Occipital lobe (tissue), 1 donor: ENCODE measurements at regions not wholly inside any gene's neighbourhood (a gene's known extent, or its start where the extent isn't known, plus 50 kb on each side); places are given as distances from the start of the nearest gene placed in this dataset.

Experiments
- DNase-seq: peaks from one replicate; lab custom pipeline; 2025; lab: John Stamatoyannopoulos, UW

GRCh38 chr1:38231941-38232340 lies 185.3 kb upstream of the POU3F1 start:
- no peak for DNase-seq

- no peak for DNase-seq
Measured at GRCh38 chr1:38228718-38229117, 182.1 kb upstream of the POU3F1 start.

- DNase-seq, result no peak
Measured at GRCh38 chr1:38225745-38226144, 179.2 kb upstream of the POU3F1 start.

GRCh38 chr1:38223391-38223790 lies 176.8 kb upstream of the POU3F1 start:
- DNase-seq, result no peak

GRCh38 chr1:38222891-38223290 lies 176.3 kb upstream of the POU3F1 start:
- no peak for DNase-seq

GRCh38 chr1:38221006-38221649 lies 174.5 kb upstream of the POU3F1 start:
- DNase-seq, result no peak

- no peak for DNase-seq
Measured at GRCh38 chr1:38217316-38217715, 170.7 kb upstream of the POU3F1 start.

- no peak for DNase-seq
Measured at GRCh38 chr1:38213646-38214434, 167.2 kb upstream of the POU3F1 start.

- DNase-seq, result no peak
Measured at GRCh38 chr1:38210895-38211177, 164.2 kb upstream of the POU3F1 start.

GRCh38 chr1:38210021-38210894 lies 163.7 kb upstream of the POU3F1 start:
- DNase-seq, result no peak

- DNase-seq, result no peak
Measured at GRCh38 chr1:38208716-38209632, 162.4 kb upstream of the POU3F1 start.

GRCh38 chr1:38207906-38208305 lies 161.3 kb upstream of the POU3F1 start:
- no peak for DNase-seq

- no peak for DNase-seq
Measured at GRCh38 chr1:38207275-38207674, 160.7 kb upstream of the POU3F1 start.

GRCh38 chr1:38204698-38205097 lies 158.1 kb upstream of the POU3F1 start:
- no peak for DNase-seq

GRCh38 chr1:38203441-38203840 lies 156.8 kb upstream of the POU3F1 start:
- DNase-seq, result no peak

- DNase-seq, result no peak
Measured at GRCh38 chr1:38201431-38201830, 154.8 kb upstream of the POU3F1 start.

GRCh38 chr1:38198621-38199020 lies 152.0 kb upstream of the POU3F1 start:
- DNase-seq, result no peak

- DNase-seq, result no peak
Measured at GRCh38 chr1:38198099-38198498, 151.5 kb upstream of the POU3F1 start.

- DNase-seq, result no peak
Measured at GRCh38 chr1:38197312-38198061, 150.9 kb upstream of the POU3F1 start.

GRCh38 chr1:38194472-38194871 lies 147.9 kb upstream of the POU3F1 start:
- DNase-seq, result no peak

GRCh38 chr1:38193040-38193439 lies 146.4 kb upstream of the POU3F1 start:
- DNase-seq, result no peak
